ENCODE measurements at regions not wholly inside any gene's neighbourhood (a gene's known extent, or its start where the extent isn't known, plus 50 kb on each side); places are given as distances from the start of the nearest gene placed in this dataset.

DNA sequence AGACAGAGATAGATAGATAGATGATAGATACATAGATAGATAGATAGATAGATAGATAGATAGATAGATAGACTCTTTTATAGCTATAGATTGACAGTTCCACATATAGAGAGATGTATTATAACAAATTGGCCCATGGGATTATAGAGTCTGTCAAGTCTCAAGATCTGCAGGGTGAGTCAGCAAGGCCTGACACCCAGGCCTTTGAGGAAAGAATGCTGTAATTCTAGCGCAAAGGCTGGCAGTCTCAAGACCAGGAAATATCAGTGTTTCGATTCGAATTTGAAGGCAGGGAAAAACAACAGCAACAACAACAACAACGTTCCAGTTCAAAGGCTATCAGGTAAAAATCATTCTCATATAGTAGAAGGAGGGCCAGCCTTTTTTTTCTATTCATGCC is 339.2 kb upstream of the CDH9 start:
- WGBS (ENCODE audit: extremely low coverage, insufficient coverage, insufficient read length): no CpG with 5 or more reads among the region's 4 CpGs
- no peaks in the 10 kb centered on the region for H3K79me2 ChIP-seq (ENCODE audit: control insufficient read depth, insufficient read depth, low read length, poor library complexity)
- no peak overlapping the region for H3K27ac ChIP-seq (ENCODE audit: low read depth, low read length)
- no peak overlapping the region for H4K8ac ChIP-seq (ENCODE audit: low read depth, low read length)
- H4K12ac ChIP-seq (ENCODE audit: low read depth, low read length): no peak overlapping the region
- H3K9ac ChIP-seq (ENCODE audit: low read length): no peak overlapping the region
- no peak overlapping the region for H2BK12ac ChIP-seq (ENCODE audit: low read length)
- peak in 1 of 2 donors; percentile 1 for DNase-seq
- no peak overlapping the region for H3K14ac ChIP-seq (ENCODE audit: low read length)
- H3K4me1 ChIP-seq (ENCODE audit: control insufficient read depth in 1 of 2, insufficient read depth in 2 of 2, low read length in 2 of 2): no peaks in the 10 kb centered on the region
- no peaks in the 10 kb centered on the region for H3K36me3 ChIP-seq (ENCODE audit: control insufficient read depth in 1 of 2, insufficient read depth in 2 of 2, low read length in 2 of 2)
- H3K4me2 ChIP-seq (ENCODE audit: low read length): peak overlapping the region; percentile 10
- H3K18ac ChIP-seq (ENCODE audit: low read length): no peak overlapping the region
- H2AFZ ChIP-seq (ENCODE audit: insufficient read depth, low read length, poor library complexity): no peak overlapping the region
- no peak overlapping the region for H4K91ac ChIP-seq (ENCODE audit: low read depth, low read length)
- no peak overlapping the region for H3K4me3 ChIP-seq (ENCODE audit: low read depth, low read length)
- no peak overlapping the region for H2BK120ac ChIP-seq (ENCODE audit: insufficient read depth, low read length, poor library complexity)
- no peak overlapping the region for H3K23ac ChIP-seq (ENCODE audit: low read length)
- H3K27me3 ChIP-seq (ENCODE audit: insufficient read depth, low read length): no peaks in the 10 kb centered on the region
- no peaks in the 10 kb centered on the region for H3K79me1 ChIP-seq (ENCODE audit: low read length)
- no peak overlapping the region for H3K4ac ChIP-seq (ENCODE audit: low read depth, low read length)
- H2BK5ac ChIP-seq (ENCODE audit: low read depth, low read length, poor library complexity): no peak overlapping the region
- no peak overlapping the region for H2AK5ac ChIP-seq (ENCODE audit: low read length)
- no peaks in the 10 kb centered on the region for H3K9me3 ChIP-seq (ENCODE audit: insufficient read depth, low read depth, low read length)

DNA sequence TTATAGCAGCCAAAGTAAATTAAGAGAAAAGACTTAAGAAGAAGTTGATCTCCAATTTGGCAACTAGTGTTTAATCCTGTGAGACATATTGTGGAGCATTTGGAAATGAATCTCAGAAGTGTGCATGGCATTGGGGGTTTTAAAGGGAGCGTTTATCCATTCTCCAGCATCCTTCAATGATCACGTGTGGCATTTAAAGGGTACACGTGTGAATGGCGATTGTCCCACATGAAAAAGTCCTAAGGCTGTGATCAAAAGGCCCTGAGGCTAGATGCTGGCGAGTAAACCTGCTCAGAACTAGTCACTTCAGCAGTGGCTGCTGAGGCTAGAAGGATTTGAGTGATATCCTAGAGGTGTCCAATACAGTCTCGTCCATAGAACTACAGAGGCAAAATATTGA is 315.6 kb upstream of the CDH9 start:
- H3K14ac ChIP-seq (ENCODE audit: low read length): no peak overlapping the region
- H4K12ac ChIP-seq (ENCODE audit: low read depth, low read length): no peak overlapping the region
- no peak overlapping the region for H2BK5ac ChIP-seq (ENCODE audit: low read depth, low read length, poor library complexity)
- no peaks in the 10 kb centered on the region for H3K79me2 ChIP-seq (ENCODE audit: control insufficient read depth, insufficient read depth, low read length, poor library complexity)
- no peak overlapping the region for H4K8ac ChIP-seq (ENCODE audit: low read depth, low read length)
- H3K9me3 ChIP-seq (ENCODE audit: insufficient read depth, low read depth, low read length): no peaks in the 10 kb centered on the region
- no peak overlapping the region for H3K4me3 ChIP-seq (ENCODE audit: low read depth, low read length)
- no peak overlapping the region for H3K4me2 ChIP-seq (ENCODE audit: low read length)
- H3K79me1 ChIP-seq (ENCODE audit: low read length): no peaks in the 10 kb centered on the region
- H2AK5ac ChIP-seq (ENCODE audit: low read length): no peak overlapping the region
- no peak overlapping the region for H3K18ac ChIP-seq (ENCODE audit: low read length)
- no peak overlapping the region for H3K4ac ChIP-seq (ENCODE audit: low read depth, low read length)
- no peak overlapping the region for H3K27ac ChIP-seq (ENCODE audit: low read depth, low read length)
- H3K23ac ChIP-seq (ENCODE audit: low read length): no peak overlapping the region
- no peak overlapping the region for H2BK120ac ChIP-seq (ENCODE audit: insufficient read depth, low read length, poor library complexity)
- H3K27me3 ChIP-seq (ENCODE audit: insufficient read depth, low read length): no peaks in the 10 kb centered on the region
- H3K4me1 ChIP-seq (ENCODE audit: control insufficient read depth in 1 of 2, insufficient read depth in 2 of 2, low read length in 2 of 2): no peaks in the 10 kb centered on the region
- no peak overlapping the region for H2BK12ac ChIP-seq (ENCODE audit: low read length)
- no peak for DNase-seq
- no peak overlapping the region for H2AFZ ChIP-seq (ENCODE audit: insufficient read depth, low read length, poor library complexity)
- no CpG with 5 or more reads among the region's 6 CpGs for WGBS (ENCODE audit: extremely low coverage, insufficient coverage, insufficient read length)
- H3K9ac ChIP-seq (ENCODE audit: low read length): no peak overlapping the region
- no peaks in the 10 kb centered on the region for H3K36me3 ChIP-seq (ENCODE audit: control insufficient read depth in 1 of 2, insufficient read depth in 2 of 2, low read length in 2 of 2)
- H4K91ac ChIP-seq (ENCODE audit: low read depth, low read length): no peak overlapping the region

DNA sequence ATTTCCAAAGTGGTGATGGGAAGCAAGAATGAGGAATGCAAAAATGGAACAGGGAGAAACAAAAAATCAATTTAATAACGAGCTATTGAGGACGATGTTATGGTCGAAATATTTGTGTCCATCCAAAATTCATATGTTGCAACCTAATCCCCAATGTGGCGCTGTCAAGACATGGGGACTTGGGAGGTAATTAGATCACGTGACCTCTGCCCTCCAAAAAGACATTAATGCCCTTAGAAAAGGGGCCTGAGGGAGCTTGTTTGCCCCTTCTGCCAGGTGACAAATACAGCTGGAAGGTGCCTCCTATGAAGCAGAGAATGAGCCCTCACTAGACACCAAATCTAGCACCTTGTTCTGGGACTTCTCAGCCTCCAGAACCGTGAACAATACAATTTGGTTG is 315.2 kb upstream of the CDH9 start:
- no peak overlapping the region for H3K4me2 ChIP-seq (ENCODE audit: low read length)
- no peak overlapping the region for H4K8ac ChIP-seq (ENCODE audit: low read depth, low read length)
- no peak for DNase-seq
- no peak overlapping the region for H3K9ac ChIP-seq (ENCODE audit: low read length)
- H2BK5ac ChIP-seq (ENCODE audit: low read depth, low read length, poor library complexity): no peak overlapping the region
- H3K23ac ChIP-seq (ENCODE audit: low read length): no peak overlapping the region
- H3K27ac ChIP-seq (ENCODE audit: low read depth, low read length): no peak overlapping the region
- no peaks in the 10 kb centered on the region for H3K4me1 ChIP-seq (ENCODE audit: control insufficient read depth in 1 of 2, insufficient read depth in 2 of 2, low read length in 2 of 2)
- no peak overlapping the region for H3K14ac ChIP-seq (ENCODE audit: low read length)
- H3K4me3 ChIP-seq (ENCODE audit: low read depth, low read length): no peak overlapping the region
- H2AK5ac ChIP-seq (ENCODE audit: low read length): no peak overlapping the region
- no peaks in the 10 kb centered on the region for H3K9me3 ChIP-seq (ENCODE audit: insufficient read depth, low read depth, low read length)
- no peaks in the 10 kb centered on the region for H3K79me2 ChIP-seq (ENCODE audit: control insufficient read depth, insufficient read depth, low read length, poor library complexity)
- no peaks in the 10 kb centered on the region for H3K36me3 ChIP-seq (ENCODE audit: control insufficient read depth in 1 of 2, insufficient read depth in 2 of 2, low read length in 2 of 2)
- no peak overlapping the region for H2AFZ ChIP-seq (ENCODE audit: insufficient read depth, low read length, poor library complexity)
- H3K79me1 ChIP-seq (ENCODE audit: low read length): no peaks in the 10 kb centered on the region
- WGBS (ENCODE audit: extremely low coverage, insufficient coverage, insufficient read length): no CpG with 5 or more reads among the region's 6 CpGs
- no peak overlapping the region for H3K18ac ChIP-seq (ENCODE audit: low read length)
- no peaks in the 10 kb centered on the region for H3K27me3 ChIP-seq (ENCODE audit: insufficient read depth, low read length)
- H4K91ac ChIP-seq (ENCODE audit: low read depth, low read length): no peak overlapping the region
- no peak overlapping the region for H4K12ac ChIP-seq (ENCODE audit: low read depth, low read length)
- H2BK12ac ChIP-seq (ENCODE audit: low read length): no peak overlapping the region
- no peak overlapping the region for H3K4ac ChIP-seq (ENCODE audit: low read depth, low read length)
- no peak overlapping the region for H2BK120ac ChIP-seq (ENCODE audit: insufficient read depth, low read length, poor library complexity)

DNA sequence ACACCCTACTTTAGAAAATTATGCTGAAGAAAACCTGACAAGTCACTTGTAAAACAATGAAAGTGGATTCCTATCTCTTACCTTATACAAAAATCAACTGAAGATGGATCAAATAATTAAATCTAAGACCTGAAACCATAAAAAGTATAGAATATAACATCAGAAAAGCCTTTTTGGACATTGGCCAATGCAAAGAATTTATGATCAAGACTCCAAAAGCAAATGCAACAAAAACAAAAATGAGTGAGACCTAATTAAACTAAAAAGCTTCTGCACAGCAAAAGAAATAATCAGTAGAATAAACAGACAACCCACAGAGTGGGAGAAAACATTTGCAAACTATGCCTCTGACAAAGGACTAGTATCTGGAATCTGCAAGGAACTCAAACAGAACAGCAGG is 303.0 kb upstream of the CDH9 start:
- no peak overlapping the region for H4K12ac ChIP-seq (ENCODE audit: low read depth, low read length)
- H3K4ac ChIP-seq (ENCODE audit: low read depth, low read length): no peak overlapping the region
- H2AK5ac ChIP-seq (ENCODE audit: low read length): no peak overlapping the region
- no peaks in the 10 kb centered on the region for H3K79me1 ChIP-seq (ENCODE audit: low read length)
- no peak overlapping the region for H3K4me3 ChIP-seq (ENCODE audit: low read depth, low read length)
- no peak overlapping the region for H3K9ac ChIP-seq (ENCODE audit: low read length)
- H3K23ac ChIP-seq (ENCODE audit: low read length): no peak overlapping the region
- no peak overlapping the region for H3K18ac ChIP-seq (ENCODE audit: low read length)
- H2BK120ac ChIP-seq (ENCODE audit: insufficient read depth, low read length, poor library complexity): no peak overlapping the region
- no peak overlapping the region for H3K27ac ChIP-seq (ENCODE audit: low read depth, low read length)
- H2AFZ ChIP-seq (ENCODE audit: insufficient read depth, low read length, poor library complexity): no peak overlapping the region
- no peaks in the 10 kb centered on the region for H3K4me1 ChIP-seq (ENCODE audit: control insufficient read depth in 1 of 2, insufficient read depth in 2 of 2, low read length in 2 of 2)
- no peaks in the 10 kb centered on the region for H3K79me2 ChIP-seq (ENCODE audit: control insufficient read depth, insufficient read depth, low read length, poor library complexity)
- H3K27me3 ChIP-seq (ENCODE audit: insufficient read depth, low read length): no peaks in the 10 kb centered on the region
- H2BK12ac ChIP-seq (ENCODE audit: low read length): no peak overlapping the region
- no peak overlapping the region for H4K91ac ChIP-seq (ENCODE audit: low read depth, low read length)
- H3K14ac ChIP-seq (ENCODE audit: low read length): no peak overlapping the region
- no peak overlapping the region for H3K4me2 ChIP-seq (ENCODE audit: low read length)
- H4K8ac ChIP-seq (ENCODE audit: low read depth, low read length): no peak overlapping the region
- H2BK5ac ChIP-seq (ENCODE audit: low read depth, low read length, poor library complexity): no peak overlapping the region
- no peaks in the 10 kb centered on the region for H3K36me3 ChIP-seq (ENCODE audit: control insufficient read depth in 1 of 2, insufficient read depth in 2 of 2, low read length in 2 of 2)
- H3K9me3 ChIP-seq (ENCODE audit: insufficient read depth, low read depth, low read length): no peaks in the 10 kb centered on the region
- DNase-seq: no peak

DNA sequence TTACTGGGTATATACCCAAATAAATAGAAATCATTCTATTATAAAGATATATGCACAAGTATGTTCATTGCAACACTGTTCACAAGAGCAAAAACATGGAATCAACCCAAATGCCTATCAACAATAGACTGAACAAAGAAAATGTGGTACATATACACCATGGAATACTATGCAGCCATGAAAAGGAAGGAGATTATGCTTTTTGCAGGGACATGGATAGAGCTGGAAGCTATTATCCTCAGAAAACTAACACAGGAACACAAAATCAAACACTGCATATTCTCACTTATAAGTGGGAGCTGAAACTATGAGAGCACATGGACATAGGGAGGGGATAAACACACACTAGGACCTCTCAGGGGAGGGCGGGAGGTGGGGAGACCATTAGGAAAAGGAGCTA is 298.4 kb upstream of the CDH9 start:
- Histone ChIP-seq H3K79me2 (ENCODE audit: control insufficient read depth, insufficient read depth, low read length, poor library complexity) (no peaks in the 10 kb centered on the region), H4K12ac (ENCODE audit: low read depth, low read length) (no peak overlapping the region), H3K4me2 (ENCODE audit: low read length) (no peak overlapping the region), H3K4me3 (ENCODE audit: low read depth, low read length) (no peak overlapping the region), H3K4me1 (ENCODE audit: control insufficient read depth in 1 of 2, insufficient read depth in 2 of 2, low read length in 2 of 2) (no peaks in the 10 kb centered on the region), H3K9me3 (ENCODE audit: insufficient read depth, low read depth, low read length) (no peaks in the 10 kb centered on the region), H2AK5ac (ENCODE audit: low read length) (no peak overlapping the region), H2AFZ (ENCODE audit: insufficient read depth, low read length, poor library complexity) (no peak overlapping the region), H3K79me1 (ENCODE audit: low read length) (no peaks in the 10 kb centered on the region), H3K18ac (ENCODE audit: low read length) (no peak overlapping the region), H2BK12ac (ENCODE audit: low read length) (no peak overlapping the region), H3K14ac (ENCODE audit: low read length) (no peak overlapping the region), H2BK5ac (ENCODE audit: low read depth, low read length, poor library complexity) (no peak overlapping the region), H4K8ac (ENCODE audit: low read depth, low read length) (no peak overlapping the region), H4K91ac (ENCODE audit: low read depth, low read length) (no peak overlapping the region), H3K27me3 (ENCODE audit: insufficient read depth, low read length) (no peaks in the 10 kb centered on the region), H3K9ac (ENCODE audit: low read length) (no peak overlapping the region), H3K36me3 (ENCODE audit: control insufficient read depth in 1 of 2, insufficient read depth in 2 of 2, low read length in 2 of 2) (no peaks in the 10 kb centered on the region), H3K27ac (ENCODE audit: low read depth, low read length) (no peak overlapping the region), H2BK120ac (ENCODE audit: insufficient read depth, low read length, poor library complexity) (no peak overlapping the region), H3K23ac (ENCODE audit: low read length) (no peak overlapping the region), H3K4ac (ENCODE audit: low read depth, low read length) (no peak overlapping the region)
- DNase-seq: no peak
- WGBS (ENCODE audit: extremely low coverage, insufficient coverage, insufficient read length): no CpG with 5 or more reads among the region's 1 CpG
